ENCODE measurements at regions not wholly inside any gene's neighbourhood (a gene's known extent, or its start where the extent isn't known, plus 50 kb on each side); places are given as distances from the start of the nearest gene placed in this dataset.

DNA sequence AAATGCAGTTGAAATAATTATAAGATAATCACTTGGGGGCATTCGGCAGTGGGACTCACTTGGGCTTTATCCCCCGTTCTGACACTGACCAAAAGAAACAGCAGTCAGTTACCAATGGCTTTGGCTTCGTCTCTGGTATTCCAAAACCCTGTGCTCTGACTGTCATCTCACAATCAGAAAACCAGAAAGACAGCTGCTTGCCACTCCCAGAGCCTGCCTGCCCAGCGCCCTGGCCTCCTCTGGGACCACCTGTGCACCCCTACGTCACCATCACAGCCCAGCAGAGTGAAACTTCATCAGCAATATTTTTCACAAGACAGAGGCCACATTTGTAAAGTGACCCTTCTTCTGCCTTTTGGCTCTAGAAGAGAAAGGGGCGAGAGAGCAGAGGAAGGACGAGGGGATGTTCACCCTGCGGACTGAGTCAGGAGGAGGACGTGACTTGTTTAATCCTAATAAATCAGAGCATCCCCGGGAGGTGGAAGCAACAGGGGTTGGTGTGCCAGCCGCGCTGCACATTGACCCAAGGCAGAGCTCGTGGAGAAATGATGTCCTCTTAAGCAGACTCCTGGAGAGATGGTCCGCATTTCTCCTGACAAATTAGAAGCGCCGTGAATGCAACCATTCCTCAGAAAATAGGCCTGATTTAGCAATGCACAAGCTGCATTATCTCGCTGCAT is 397.8 kb upstream of the ZNF507 start:
- TF ChIP-seq SPI1 (IDR thresholded peaks at IDR 0.05; ENCODE audit: borderline replicate concordance, low read depth) (no peak), CTCF (IDR thresholded peaks at IDR 0.05; ENCODE audit: insufficient read depth, low read length) (no peak)
- TF ChIP-seq, protein P1, sequence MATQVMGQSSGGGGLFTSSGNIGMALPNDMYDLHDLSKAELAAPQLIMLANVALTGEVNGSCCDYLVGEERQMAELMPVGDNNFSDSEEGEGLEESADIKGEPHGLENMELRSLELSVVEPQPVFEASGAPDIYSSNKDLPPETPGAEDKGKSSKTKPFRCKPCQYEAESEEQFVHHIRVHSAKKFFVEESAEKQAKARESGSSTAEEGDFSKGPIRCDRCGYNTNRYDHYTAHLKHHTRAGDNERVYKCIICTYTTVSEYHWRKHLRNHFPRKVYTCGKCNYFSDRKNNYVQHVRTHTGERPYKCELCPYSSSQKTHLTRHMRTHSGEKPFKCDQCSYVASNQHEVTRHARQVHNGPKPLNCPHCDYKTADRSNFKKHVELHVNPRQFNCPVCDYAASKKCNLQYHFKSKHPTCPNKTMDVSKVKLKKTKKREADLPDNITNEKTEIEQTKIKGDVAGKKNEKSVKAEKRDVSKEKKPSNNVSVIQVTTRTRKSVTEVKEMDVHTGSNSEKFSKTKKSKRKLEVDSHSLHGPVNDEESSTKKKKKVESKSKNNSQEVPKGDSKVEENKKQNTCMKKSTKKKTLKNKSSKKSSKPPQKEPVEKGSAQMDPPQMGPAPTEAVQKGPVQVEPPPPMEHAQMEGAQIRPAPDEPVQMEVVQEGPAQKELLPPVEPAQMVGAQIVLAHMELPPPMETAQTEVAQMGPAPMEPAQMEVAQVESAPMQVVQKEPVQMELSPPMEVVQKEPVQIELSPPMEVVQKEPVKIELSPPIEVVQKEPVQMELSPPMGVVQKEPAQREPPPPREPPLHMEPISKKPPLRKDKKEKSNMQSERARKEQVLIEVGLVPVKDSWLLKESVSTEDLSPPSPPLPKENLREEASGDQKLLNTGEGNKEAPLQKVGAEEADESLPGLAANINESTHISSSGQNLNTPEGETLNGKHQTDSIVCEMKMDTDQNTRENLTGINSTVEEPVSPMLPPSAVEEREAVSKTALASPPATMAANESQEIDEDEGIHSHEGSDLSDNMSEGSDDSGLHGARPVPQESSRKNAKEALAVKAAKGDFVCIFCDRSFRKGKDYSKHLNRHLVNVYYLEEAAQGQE (IDR thresholded peaks at IDR 0.05; ENCODE audit: insufficient replicate concordance, low read depth): no peak

All from HL-60 (cell line).